ENCODE measurements at regions not wholly inside any gene's neighbourhood (a gene's known extent, or its start where the extent isn't known, plus 50 kb on each side); places are given as distances from the start of the nearest gene placed in this dataset.

GRCh38 chr6:120010075-120010474 lies 660.5 kb upstream of the MAN1A1 start:
- Mint-ChIP-seq H3K27me3 (no peaks in the 10 kb centered on the region), H3K4me1 (ENCODE audit: low read depth) (no peaks in the 10 kb centered on the region), H3K36me3 (ENCODE audit: low read depth) (no peaks in the 10 kb centered on the region), H3K9me3 (peaks cover 3% of the 10 kb centered on the region), H3K27ac (no peak overlapping the region), H3K4me3 (no peak overlapping the region)
- ATAC-seq (no peak), DNase-seq (no peak)
- POLR2A ChIA-PET, result no interaction called here
- TF ChIP-seq CTCF (IDR thresholded peaks at IDR 0.05), result no peak
- intact Hi-C loops (cut with micrococcal nuclease), result no loop called here
- CTCF ChIA-PET, result no interaction called here

DNA sequence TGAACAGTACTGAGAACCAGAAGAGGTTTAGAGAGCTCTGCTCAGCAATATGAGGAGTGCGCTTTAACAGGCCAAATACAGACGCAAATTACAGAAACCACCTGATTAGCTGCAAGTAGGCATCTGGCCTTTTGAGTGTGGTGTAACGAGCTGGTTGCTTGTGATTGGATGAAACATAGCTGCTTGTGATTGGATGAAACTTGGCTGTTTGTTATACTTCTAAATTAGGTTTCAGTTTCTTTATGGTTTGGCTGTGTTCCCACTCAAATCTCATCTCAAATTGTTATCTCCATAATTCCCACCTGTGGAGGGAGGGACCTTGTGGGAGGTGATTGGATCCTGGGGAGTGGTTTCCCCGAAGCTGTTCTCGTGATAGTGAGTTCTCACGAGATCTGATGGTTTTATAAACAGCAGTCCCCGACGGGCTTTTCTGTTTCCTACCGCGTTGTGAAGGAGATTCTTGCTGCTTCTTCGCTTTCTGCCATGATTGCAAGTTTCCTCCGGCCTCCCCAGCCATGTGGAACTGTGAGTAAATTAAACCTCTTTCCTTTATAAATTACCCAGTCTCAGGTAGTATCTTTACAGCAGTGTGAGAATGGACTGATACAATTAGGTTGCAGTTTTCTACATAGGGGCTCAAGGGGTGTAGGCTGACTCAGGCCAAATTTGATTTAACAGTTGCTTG lies 655.9 kb upstream of the MAN1A1 start:
- ChIA-PET POLR2A (no interaction called here), CTCF (no interaction called here)
- Mint-ChIP-seq H3K36me3 (ENCODE audit: low read depth) (no peaks in the 10 kb centered on the region), H3K9me3 (peaks cover 3% of the 10 kb centered on the region), H3K27me3 (no peaks in the 10 kb centered on the region), H3K4me3 (no peak overlapping the region), H3K4me1 (ENCODE audit: low read depth) (no peaks in the 10 kb centered on the region), H3K27ac (no peak overlapping the region)
- no peak for TF ChIP-seq CTCF (IDR thresholded peaks at IDR 0.05)
- DNase-seq, result no peak
- intact Hi-C loops (cut with micrococcal nuclease), result no loop called here
- ATAC-seq, result no peak

DNA sequence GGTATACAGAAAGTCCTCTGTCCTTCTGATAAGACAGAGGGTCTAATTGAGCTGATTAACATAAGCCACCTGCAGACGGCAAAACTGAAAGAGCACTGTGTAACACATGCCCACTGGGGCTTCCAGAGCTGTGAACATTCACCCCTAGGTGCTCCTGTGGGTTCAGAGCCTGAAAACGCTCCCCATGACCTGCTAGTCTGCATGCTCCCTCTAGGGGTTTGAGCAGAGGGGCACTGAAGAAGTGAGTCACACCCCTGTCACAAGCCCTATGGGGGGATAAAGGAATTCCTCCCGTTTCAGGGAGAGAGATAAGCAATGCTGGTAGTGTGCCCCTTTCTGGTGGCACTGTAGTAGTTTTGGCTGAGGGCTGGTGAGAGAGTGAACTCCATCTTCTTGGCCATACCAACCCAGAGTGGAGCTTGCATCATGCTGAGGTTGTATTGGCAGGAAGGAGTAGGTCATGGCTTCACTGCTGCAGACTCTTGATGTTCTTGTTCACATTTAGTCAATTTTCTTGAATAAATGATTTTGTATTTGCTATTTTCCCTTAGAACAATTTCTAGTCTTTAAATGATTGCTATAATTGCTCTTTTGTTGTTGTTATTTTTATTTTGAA lies 637.5 kb upstream of the MAN1A1 start:
- CTCF ChIA-PET, result no interaction called here
- H3K4me3 Mint-ChIP-seq, result no peak overlapping the region
- no peaks in the 10 kb centered on the region for H3K36me3 Mint-ChIP-seq (ENCODE audit: low read depth)

GRCh38 chr6:119985952-119986736 lies 636.6 kb upstream of the MAN1A1 start:
- Mint-ChIP-seq H3K27me3 (peaks cover 1% of the 10 kb centered on the region), H3K4me1 (ENCODE audit: low read depth) (no peaks in the 10 kb centered on the region), H3K27ac (no peak overlapping the region), H3K36me3 (ENCODE audit: low read depth) (no peaks in the 10 kb centered on the region), H3K4me3 (no peak overlapping the region), H3K9me3 (no peaks in the 10 kb centered on the region)
- no peak for TF ChIP-seq CTCF (IDR thresholded peaks at IDR 0.05)
- intact Hi-C loops (cut with micrococcal nuclease), result no loop called here
- ATAC-seq (no peak), DNase-seq (no peak)
- POLR2A ChIA-PET, result no interaction called here
- CTCF ChIA-PET, result no interaction called here

More for the DNA sequence above, 637.5 kb upstream of the MAN1A1 start:
- Mint-ChIP-seq H3K27me3 (peaks cover 1% of the 10 kb centered on the region), H3K4me1 (ENCODE audit: low read depth) (no peaks in the 10 kb centered on the region), H3K9me3 (no peaks in the 10 kb centered on the region), H3K27ac (no peak overlapping the region)
- intact Hi-C loops (cut with micrococcal nuclease), result no loop called here
- DNase-seq (peak; percentile 3), ATAC-seq (no peak)
- no peak for TF ChIP-seq CTCF (IDR thresholded peaks at IDR 0.05)
- POLR2A ChIA-PET, result no interaction called here

- no peaks in the 10 kb centered on the region for H3K27me3 Mint-ChIP-seq
- no peak overlapping the region for H3K27ac Mint-ChIP-seq
- no peaks in the 10 kb centered on the region for H3K36me3 Mint-ChIP-seq (ENCODE audit: low read depth)
- CTCF ChIA-PET, result no interaction called here
- ATAC-seq, result no peak
- intact Hi-C loops (cut with micrococcal nuclease), result no loop called here
- no peaks in the 10 kb centered on the region for H3K9me3 Mint-ChIP-seq
- TF ChIP-seq CTCF (IDR thresholded peaks at IDR 0.05), result no peak
- H3K4me3 Mint-ChIP-seq, result no peak overlapping the region
- no peak for DNase-seq
- POLR2A ChIA-PET, result no interaction called here
- H3K4me1 Mint-ChIP-seq (ENCODE audit: low read depth), result no peaks in the 10 kb centered on the region
Measured at GRCh38 chr6:119980802-119981201, 631.2 kb upstream of the MAN1A1 start.

Data from activated CD8-positive, alpha-beta T cell treated with anti-CD3 and anti-CD28 coated beads for 36 hours (primary cell).